Epithelial cell of esophagus (primary cell): ENCODE measurements at regions not wholly inside any gene's neighbourhood (a gene's known extent, or its start where the extent isn't known, plus 50 kb on each side); places are given as distances from the start of the nearest gene placed in this dataset.

Experiments used
- DNase-seq: peaks from one replicate; pipeline ENCODE4 v3.0.0; 2010; ENCODE audit warnings: low read depth
- H3K4me3 ChIP-seq: 2 replicates; pipeline ENCODE4 v1.5.1; 2011; ENCODE audit warnings: mild to moderate bottlenecking, low read length, control low read depth
- TF ChIP-seq, protein P1 (sequence below): IDR thresholded peaks from 2 replicates; pipeline ENCODE4 v1.5.1; 2011; ENCODE audit warnings: low read depth, mild to moderate bottlenecking, low read length, control low read depth, inconsistent platforms; ENCODE audit not compliant: insufficient read depth; ENCODE audit errors: missing control alignments

DNA sequence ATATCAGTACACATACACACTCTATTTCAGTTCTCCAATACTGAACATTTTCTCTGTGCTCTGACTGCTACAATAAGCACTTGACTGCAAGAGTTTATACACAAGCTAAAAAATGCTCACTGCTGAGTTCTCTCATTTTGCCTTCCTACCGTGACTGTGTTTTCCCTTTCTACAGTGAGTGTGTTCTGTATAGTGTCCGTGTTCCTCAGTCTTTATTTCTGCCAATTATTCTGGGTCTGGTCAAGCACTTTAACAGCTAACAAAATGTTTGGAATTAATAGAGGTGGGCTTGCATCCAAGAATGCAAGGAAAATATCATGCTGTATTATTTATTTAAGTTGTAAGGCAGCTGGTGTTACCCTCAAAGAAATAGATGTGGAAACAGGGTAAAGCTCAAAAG lies 217.0 kb upstream of the NREP start:
- no peak overlapping the region for H3K4me3 ChIP-seq
- DNase-seq, result no peak
- TF ChIP-seq, protein P1, sequence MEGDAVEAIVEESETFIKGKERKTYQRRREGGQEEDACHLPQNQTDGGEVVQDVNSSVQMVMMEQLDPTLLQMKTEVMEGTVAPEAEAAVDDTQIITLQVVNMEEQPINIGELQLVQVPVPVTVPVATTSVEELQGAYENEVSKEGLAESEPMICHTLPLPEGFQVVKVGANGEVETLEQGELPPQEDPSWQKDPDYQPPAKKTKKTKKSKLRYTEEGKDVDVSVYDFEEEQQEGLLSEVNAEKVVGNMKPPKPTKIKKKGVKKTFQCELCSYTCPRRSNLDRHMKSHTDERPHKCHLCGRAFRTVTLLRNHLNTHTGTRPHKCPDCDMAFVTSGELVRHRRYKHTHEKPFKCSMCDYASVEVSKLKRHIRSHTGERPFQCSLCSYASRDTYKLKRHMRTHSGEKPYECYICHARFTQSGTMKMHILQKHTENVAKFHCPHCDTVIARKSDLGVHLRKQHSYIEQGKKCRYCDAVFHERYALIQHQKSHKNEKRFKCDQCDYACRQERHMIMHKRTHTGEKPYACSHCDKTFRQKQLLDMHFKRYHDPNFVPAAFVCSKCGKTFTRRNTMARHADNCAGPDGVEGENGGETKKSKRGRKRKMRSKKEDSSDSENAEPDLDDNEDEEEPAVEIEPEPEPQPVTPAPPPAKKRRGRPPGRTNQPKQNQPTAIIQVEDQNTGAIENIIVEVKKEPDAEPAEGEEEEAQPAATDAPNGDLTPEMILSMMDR, result no peak

DNA sequence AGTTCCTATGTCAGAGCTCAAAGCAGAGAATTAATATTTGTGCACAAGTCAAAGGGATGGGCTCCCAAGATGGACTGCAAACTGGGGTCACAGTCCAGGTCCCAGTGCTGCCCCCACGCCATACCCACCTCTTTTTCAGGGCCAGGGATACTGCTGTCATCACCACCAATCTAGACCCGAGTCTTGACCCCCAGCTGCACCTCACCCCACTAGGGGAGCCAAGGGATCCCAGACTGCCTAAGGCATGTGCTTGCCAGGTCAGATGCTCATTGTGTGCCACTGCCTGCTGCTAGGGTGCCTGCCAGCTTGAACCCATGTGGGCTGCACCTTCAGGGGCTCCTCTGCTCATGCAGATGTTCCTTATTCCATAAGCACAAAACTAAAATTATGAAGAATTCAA lies 215.6 kb upstream of the NREP start:
- no peak overlapping the region for H3K4me3 ChIP-seq
- no peak for DNase-seq
- TF ChIP-seq, protein P1, result no peak

DNA sequence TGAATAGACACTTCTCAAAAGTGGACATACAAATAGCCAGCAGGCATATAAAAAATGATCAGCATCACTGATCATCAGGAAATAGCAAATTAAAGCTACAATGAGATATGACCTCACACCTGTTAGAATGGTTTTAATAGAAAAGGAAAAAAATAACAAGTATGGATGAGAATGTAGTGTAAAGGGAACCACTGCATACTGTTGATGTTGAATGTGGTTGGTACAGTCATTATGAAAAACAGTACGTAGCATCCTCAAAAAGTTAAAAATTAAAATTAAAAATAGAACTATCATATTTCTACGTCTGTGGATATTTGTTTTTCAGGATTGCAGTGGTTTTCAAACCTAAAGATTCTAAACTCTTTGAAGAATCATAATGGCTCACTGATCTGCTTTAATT lies 215.1 kb upstream of the NREP start:
- no peak overlapping the region for H3K4me3 ChIP-seq
- DNase-seq, result no peak
- TF ChIP-seq, protein P1, result no peak

DNA sequence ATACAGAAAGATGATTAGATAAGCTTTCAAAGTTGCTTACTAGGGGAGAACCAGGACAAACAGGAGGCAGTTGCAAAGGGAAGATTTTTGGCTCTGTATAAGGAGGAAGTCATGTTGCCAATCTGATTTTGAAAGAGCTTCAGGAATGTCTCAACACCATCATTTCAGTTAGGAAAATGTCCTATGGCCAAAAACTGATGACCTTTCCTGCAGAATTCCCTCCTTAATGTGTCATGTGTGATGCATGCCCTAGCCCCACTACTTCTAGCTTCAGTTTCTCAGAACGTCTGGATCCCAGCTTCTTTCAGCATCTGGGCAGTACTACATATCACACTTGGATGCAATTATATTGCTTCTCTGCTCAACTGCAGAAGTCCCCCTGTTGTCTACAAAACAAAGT lies 211.5 kb upstream of the NREP start:
- DNase-seq, result no peak
- TF ChIP-seq, protein P1, result no peak
- H3K4me3 ChIP-seq, result no peak overlapping the region

DNA sequence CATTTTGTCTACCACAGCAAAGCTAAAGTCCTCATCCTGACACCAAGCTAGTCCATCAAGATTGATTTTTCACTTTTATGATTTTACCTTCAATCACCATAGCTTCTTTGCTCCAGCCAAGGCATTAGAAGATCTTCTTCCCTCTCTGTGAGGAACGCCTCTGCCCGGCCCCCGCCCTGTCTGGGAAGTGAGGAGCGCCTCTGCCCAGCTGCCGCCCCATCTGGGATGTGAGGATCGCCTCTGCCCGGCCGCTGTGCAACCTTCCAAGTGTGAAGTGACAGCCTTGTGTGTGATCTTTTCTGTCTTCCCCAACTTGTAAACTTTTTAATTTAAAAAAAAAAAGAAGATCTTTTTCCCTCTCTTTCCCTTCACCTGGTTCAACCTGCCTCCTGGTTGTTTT lies 210.5 kb upstream of the NREP start:
- TF ChIP-seq, protein P1, result no peak
- no peak overlapping the region for H3K4me3 ChIP-seq
- no peak for DNase-seq

DNA sequence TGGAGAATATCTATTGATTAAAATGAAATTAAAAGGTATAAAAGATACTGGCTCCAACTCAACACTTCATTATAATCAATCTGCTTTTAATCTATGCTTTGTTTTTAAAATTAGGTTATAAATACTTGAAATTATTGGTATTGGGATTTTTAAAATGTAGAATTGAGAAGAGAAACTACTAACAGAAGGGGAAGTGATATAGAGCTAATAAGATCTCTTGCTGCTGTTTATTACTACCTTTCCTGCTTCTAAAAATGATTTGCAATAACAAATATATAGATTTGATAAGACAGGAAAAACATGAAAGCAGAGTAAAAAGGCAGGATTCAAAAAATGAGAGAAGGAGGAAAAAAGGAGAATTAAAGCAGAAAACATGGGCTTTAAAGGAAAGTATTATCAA lies 209.3 kb upstream of the NREP start:
- no peak overlapping the region for H3K4me3 ChIP-seq

DNA sequence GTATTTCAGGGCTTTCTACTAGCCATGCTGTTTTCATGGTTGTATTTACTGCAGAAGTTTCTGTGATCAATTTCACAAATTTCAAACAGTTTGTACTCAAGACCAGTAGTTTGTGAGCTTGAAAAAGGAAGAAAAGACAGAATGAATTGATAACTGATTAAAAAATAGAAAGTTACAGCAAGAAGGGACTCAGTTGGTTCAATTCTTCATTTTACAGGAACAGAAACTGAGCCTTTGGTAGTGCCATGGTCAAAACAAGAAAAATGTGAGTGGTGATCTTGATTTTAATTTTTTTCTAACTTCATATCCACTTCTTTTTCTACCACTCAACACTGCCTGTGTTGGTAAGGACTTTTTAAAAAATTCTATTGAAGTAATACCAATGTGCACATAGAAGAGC lies 206.6 kb upstream of the NREP start:
- no peak overlapping the region for H3K4me3 ChIP-seq
- DNase-seq, result no peak
- TF ChIP-seq, protein P1, result no peak

More for the DNA sequence above, 209.3 kb upstream of the NREP start:
- no peak for DNase-seq
- TF ChIP-seq, protein P1, result no peak
